NT2/D1 (cell line): ENCODE measurements at regions not wholly inside any gene's neighbourhood (a gene's known extent, or its start where the extent isn't known, plus 50 kb on each side); places are given as distances from the start of the nearest gene placed in this dataset.

Source experiments
- SUZ12 ChIP-seq: IDR thresholded peaks from 2 replicates; pipeline ENCODE4 v1.6.1; 2011; ENCODE audit not compliant: insufficient read length, insufficient read depth; ENCODE audit errors: extremely low read depth
- YY1 ChIP-seq: IDR thresholded peaks from 2 replicates; pipeline ENCODE4 v1.6.1; 2011; ENCODE audit not compliant: insufficient read length, insufficient read depth
- ZNF274 ChIP-seq: IDR thresholded peaks from 2 replicates; pipeline ENCODE4 v1.6.1; 2011; ENCODE audit warnings: mild to moderate bottlenecking, low read depth, low read length

GRCh38 chr10:129165076-129165720 is 301.8 kb upstream of the MGMT start:
- TF ChIP-seq ZNF274 (no peak), YY1 (no peak), SUZ12 (no peak)
